DOHH2 (cell line): ENCODE measurements at regions not wholly inside any gene's neighbourhood (a gene's known extent, or its start where the extent isn't known, plus 50 kb on each side); places are given as distances from the start of the nearest gene placed in this dataset.
"Not testable (repeated sequence)": the region's sequence is repeated elsewhere in the genome, so short reads cannot be mapped to it uniquely, and the experiment has no call there.

Source experiments
- CTCF ChIP-seq: fragments of 200-600 bp; sonication (generic); IDR thresholded peaks from one replicate; pipeline ENCODE4 v1.5.1; 2014; ENCODE audit warnings: antibody characterized with exemption, mild to moderate bottlenecking, low read depth, low read length; ENCODE audit not compliant: poor library complexity, severe bottlenecking
- EZH2phosphoT487 ChIP-seq: fragments of 200-600 bp; sonication (generic); IDR thresholded peaks from 2 replicates; pipeline ENCODE4 v1.6.1; 2017; ENCODE audit warnings: borderline replicate concordance, mild to moderate bottlenecking, antibody characterized with exemption, low read length, moderate library complexity, mixed read lengths

- TF ChIP-seq CTCF, EZH2phosphoT487: not testable (repeated sequence)
Observed at GRCh38 chr5:57087947-57088346, 85.9 kb upstream of the GPBP1 start.
